T-helper 2 cell (primary cell): ENCODE measurements at regions not wholly inside any gene's neighbourhood (a gene's known extent, or its start where the extent isn't known, plus 50 kb on each side); places are given as distances from the start of the nearest gene placed in this dataset.

ENCODE experiments used
- DNase-seq, 5 experiments: peaks; one replicate each; pipeline versions ENCODE4 v3.0.0 to v3.0.0-alpha.2; 2012 to 2022

DNA sequence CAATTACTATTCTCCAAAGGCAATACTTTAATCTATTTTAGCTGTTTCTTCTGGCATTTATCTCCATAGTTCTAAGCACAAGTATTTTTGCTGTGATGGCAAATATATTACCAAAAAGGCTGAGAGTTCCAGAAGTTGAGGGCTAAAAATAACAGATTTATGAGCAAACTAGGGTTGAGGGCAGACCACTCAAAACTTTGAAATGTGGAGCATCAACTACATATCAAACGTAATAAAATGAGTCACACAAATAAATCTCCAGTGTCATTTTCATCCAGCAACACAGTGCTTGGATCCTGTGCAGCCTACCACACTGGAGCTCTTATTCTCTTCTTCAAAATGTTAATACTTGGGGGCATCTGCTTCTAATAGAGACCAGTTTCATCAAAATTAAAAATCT, 163.9 kb downstream of the HS3ST1 start:
- DNase-seq, result no peak

GRCh38 chr4:11264346-11264745, 164.3 kb downstream of the HS3ST1 start:
- no peak for DNase-seq

DNA sequence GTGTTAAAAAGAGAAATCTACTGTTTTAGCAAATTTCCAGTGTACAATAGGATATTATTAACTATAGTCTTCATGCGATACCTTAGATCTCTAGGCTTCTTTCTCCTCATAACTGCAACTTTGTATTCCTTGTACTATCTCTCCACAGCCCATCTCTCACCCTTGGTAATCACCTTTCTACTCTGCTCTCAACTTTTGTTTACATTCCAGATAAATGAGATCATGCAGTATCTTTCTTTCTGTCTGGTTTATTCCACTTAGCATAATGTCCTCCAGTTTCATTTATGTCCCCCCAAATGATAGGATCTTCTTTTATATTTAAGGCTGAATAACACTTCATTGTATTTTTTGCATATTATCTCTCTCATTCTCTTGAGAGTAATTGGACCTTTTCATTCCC, 165.5 kb downstream of the HS3ST1 start:
- no peak for DNase-seq

GRCh38 chr4:11261066-11261850, 167.4 kb downstream of the HS3ST1 start:
- DNase-seq, result no peak

DNA sequence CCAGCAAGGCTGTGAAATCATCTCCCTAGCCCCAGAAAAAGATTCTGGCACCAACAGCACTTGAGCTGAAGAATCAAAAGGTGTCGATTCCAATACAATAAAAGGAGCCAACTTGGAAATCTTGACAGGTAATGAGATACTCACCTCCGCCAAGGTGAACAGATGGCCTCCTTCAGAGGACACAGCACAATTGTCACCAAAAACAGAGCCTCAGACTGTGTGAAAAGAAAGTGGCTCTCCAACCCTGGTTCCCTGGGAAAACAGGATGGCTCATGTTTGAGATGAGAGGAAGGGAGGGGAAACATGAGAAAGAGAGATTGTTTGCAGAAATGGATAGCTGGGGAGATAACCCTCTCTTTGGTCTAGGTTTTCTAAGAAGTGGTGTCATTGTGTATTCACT, 168.9 kb downstream of the HS3ST1 start:
- no peak for DNase-seq

DNA sequence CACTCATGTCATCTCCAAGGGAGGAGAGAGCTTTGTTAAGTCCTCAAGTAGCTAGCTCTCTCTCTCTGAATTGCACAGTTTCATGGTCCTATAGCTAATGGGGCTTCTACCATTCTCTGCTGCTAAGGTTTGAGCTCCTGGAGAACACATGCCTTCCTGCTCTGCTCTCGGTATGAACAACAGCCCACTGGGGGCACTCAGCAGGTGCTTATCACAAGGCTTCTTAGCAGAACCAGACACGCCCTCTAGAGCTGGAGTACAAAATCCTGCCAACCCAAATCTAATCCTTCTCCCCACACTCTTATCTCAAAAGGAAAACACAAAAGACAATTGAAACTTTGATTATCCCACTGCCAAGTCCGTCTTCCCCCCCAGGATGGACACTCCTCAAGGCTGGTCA, 176.5 kb downstream of the HS3ST1 start:
- DNase-seq, result no peak

GRCh38 chr4:11250510-11250909, 178.2 kb downstream of the HS3ST1 start:
- no peak for DNase-seq

DNA sequence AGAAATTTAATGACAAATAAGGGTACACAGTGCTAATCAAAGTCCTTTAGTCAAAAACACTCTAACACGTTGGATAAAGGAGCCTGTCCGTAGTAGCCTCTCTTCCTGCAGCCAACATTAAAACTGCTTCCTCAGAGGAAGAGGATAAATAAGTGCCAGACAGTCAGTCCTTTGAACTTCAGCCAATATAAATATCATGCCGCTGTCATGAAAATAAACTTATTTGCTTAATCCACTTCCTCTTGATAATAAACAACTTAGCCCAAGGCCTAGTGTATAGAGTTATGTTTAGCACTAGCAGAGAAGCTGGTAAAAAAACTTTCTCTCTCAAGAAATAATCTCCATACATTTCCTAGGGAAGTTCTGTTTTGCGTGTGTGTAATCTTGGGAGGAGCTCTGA, 196.7 kb downstream of the HS3ST1 start:
- DNase-seq, result no peak

DNA sequence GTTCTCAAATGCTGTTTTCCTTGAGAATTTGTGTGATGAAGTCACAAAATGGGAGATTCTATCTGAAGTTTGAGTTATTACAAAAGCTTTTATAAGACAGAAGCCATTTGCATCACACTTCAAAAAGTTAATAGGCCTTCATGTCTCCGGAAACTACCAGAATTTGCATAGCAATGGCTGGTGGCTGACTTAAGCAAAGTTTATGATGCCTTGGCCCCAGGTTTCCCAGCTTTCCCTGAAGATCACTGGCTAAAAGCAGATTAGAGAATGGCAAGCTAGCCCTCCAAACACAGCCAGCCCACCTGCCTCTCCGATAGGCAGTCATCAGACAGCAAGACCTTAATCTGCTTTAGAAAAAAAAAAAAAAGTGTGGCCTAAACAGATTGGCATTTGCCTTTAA, 197.8 kb downstream of the HS3ST1 start:
- DNase-seq, result no peak

DNA sequence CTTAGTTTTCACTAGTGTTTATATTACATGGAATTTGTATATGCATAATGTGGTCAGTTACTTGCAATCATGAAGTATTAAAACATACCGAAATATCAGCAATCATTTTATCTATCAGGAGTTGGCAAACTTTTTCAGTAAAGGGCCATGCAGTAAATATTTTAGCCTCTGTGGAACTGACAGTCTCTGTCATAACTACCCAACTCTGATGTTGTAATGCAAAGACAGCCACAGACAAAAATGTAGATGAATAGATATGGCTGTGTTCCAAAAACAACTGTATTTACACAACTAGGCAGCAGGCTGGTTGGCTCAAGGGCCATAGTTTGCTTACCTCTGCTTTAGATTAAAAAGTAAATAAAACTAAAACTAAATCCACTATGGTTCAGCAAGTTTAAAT, 200.2 kb downstream of the HS3ST1 start:
- DNase-seq, result peak in 1 of 5 experiments; percentile 8

DNA sequence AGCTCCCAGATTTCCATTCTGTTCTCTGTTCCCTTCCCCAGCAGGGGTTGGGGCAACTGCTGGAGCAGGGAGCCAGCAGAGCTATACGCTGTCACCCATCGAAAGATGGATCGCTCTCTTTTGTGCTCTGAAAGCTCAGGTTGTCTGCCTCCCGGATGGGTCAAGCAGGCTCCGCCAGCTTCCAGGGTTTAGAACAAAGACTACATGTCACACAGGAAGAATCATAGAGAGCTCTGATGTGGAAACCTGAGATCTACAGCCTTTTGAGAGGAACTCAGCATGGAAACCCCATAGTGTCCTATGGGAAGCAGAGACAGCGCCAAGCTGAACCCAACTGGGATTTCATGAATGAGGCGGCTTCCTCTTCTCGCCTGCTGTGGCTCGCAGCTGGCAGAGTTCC, 205.4 kb downstream of the HS3ST1 start:
- DNase-seq, result no peak

- DNase-seq, result no peak
These were observed 210.0 kb downstream of the HS3ST1 start for GRCh38 chr4:11218692-11219091.

- no peak for DNase-seq
These were observed 212.2 kb downstream of the HS3ST1 start for GRCh38 chr4:11216520-11216919.

GRCh38 chr4:11214281-11214680, 214.4 kb downstream of the HS3ST1 start:
- DNase-seq, result no peak

DNA sequence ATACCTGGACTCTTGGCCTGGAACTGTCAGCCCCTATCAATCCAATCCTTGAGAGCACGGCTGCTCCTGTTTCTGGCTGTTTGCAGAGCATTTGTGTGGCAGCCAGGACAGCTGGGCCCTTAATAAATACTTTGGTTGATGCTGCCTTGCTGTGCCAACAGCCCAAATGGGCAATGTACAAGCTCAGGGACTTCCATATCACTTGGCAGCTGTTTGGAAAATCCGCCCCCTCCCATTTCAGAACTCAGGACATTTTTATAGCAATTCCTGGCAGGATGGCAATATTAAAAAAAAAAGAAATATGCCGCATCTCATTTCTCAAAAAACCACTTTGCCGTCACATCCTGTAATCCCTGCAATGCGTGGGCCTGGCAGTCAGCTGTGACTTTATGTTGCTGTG, 218.9 kb downstream of the HS3ST1 start:
- DNase-seq, result no peak

- no peak for DNase-seq
These were observed 227.4 kb downstream of the HS3ST1 start for GRCh38 chr4:11201256-11201655.

- DNase-seq, result no peak
These were observed 230.0 kb downstream of the HS3ST1 start for GRCh38 chr4:11198516-11199305.

- no peak for DNase-seq
These were observed 230.9 kb downstream of the HS3ST1 start for GRCh38 chr4:11197631-11198341.

GRCh38 chr4:11196927-11197522, 231.7 kb downstream of the HS3ST1 start:
- no peak for DNase-seq

GRCh38 chr4:11194431-11194830, 234.3 kb downstream of the HS3ST1 start:
- no peak for DNase-seq

DNA sequence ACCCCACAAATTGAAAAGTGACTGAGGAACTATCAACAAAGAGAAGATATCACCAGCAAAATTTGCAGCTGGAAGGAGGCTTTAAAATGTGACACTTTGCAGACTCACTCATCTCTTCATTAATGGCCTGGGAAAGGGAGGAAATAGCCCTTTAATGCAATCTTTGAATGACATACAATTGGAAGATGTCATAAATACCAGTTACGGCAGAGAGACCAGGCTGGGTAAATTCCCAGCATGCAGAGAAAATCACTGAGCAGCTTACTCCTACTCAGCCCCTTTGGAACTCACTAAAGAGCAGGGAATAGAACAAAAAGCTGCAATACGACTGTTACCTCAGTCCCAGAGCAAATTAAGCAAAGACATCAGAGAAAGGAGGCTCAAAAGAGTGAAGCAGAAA, 238.9 kb downstream of the HS3ST1 start:
- no peak for DNase-seq

DNA sequence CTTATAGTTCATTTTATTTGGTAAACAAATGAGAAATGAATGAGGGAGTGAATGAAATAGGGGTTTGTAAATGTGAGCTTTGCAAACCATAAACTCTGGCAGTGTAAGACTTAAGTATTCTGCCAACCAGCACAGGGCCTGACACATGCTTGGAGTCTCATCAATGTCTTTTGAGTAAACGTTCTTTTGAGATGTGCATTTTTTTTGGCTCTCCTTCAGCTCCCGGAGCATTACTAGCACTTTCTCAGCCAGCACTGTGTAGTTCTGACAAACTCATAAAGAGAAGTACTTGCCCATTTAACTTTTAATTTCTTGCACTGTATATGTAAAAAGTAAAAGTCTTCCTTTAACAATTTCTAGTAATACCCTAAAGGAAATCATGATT, 245.3 kb downstream of the HS3ST1 start:
- no peak for DNase-seq
